NCI-H2196 treated with DMSO at 0.1 percent for 48 hours (cell line): ENCODE measurements at regions not wholly inside any gene's neighbourhood (a gene's known extent, or its start where the extent isn't known, plus 50 kb on each side); places are given as distances from the start of the nearest gene placed in this dataset.
A peak's percentile ranks its signal among the peaks of the same experiment; 100 is the strongest.
"Not testable (repeated sequence)": the region's sequence is repeated elsewhere in the genome, so short reads cannot be mapped to it uniquely, and the experiment has no call there.

Experiments used
- DNase-seq: peaks from one replicate; lab custom pipeline; 2025; ENCODE audit not compliant: unreplicated experiment; lab: John Stamatoyannopoulos, UW

- no peak for DNase-seq
Observed at GRCh38 chr1:72438270-72438669, 155.9 kb upstream of the NEGR1 start.

DNA sequence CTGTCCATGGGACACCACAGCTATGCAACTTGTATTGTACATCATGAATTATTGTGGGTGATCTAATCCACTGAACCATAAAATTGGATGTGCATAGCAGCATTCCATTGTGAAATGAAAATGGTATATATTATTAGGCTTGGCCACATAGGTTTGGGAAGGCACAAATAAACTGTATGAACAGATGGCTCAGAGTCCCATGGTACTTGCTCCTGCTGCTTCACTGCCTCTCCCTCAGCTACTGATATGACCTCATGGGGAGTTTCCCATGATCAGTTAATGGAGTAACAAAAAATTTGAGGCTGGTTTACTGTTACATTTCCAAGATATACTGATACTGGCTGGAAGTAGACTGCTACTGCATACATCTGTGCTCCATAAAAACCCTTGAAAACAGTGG is 152.7 kb upstream of the NEGR1 start:
- no peak for DNase-seq

DNA sequence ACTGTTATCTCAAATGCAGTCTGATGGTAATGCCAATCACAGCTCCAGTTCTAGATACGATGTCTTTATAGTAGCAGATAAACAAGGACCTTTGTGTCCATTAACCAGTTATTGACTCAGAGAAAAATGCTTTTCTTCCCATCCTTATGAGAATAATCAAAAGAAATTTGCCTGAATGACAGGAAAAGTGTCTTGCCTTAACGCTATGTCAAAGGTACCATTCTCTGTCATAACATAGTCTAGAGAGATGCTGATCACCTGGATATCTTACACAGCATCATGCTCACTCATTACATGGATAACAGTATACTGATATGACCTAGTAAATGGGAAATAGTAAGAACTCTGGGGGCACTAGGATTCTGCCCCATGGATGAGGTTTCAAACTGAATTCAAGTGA is 151.7 kb upstream of the NEGR1 start:
- DNase-seq: no peak

- DNase-seq: no peak
Observed at GRCh38 chr1:72433591-72433990, 151.3 kb upstream of the NEGR1 start.

DNA sequence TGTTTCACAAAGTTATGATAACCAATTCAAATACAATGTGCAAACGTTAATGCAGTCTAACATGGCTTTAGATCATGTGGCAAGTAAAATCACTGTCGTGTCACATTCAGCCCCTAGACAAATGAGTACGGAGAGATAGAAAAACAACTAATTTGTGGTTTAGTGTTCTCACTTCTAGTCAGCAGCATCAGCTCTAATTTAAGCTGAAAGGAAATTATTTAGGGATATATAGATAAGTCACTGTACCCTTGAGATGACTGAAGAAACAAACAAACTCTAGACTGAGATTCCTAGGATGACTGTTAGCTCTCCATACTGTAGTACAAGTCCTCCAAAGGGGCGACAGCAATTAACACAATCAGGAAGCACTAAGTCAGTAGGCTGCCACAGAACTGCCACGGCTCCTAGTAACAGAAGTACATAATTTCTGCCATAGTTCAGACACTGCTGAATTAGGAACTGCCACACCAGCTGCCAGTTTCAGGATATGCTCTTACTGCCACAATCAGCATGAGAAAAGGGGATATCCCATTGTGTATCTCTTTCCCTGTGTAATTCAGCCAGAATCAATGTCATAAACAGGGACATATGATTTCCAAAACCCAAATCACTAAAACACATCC is 150.4 kb upstream of the NEGR1 start:
- DNase-seq: no peak

DNA sequence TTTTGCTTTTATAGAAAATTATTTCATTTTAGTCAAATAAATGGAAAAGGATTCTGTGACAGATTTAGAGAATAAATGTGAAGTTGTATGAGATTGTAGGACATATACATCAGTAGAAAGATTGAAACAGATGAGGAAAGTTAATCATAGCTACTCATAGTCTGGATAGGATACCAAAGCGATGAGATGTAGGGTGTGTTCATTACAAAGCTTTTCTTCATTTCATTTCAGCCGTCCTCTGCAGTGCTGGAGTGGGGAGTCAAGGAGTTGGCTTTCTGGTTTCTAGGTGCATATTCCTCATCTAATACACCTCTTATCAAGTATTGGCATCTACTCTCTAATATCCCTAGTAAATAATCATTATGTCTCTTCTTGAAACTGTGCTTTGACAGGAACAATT is 149.5 kb upstream of the NEGR1 start:
- no peak for DNase-seq

- not testable (repeated sequence) for DNase-seq
Observed at GRCh38 chr1:72428276-72428675, 145.9 kb upstream of the NEGR1 start.

- DNase-seq: no peak
Observed at GRCh38 chr1:72419229-72419628, 136.9 kb upstream of the NEGR1 start.

DNA sequence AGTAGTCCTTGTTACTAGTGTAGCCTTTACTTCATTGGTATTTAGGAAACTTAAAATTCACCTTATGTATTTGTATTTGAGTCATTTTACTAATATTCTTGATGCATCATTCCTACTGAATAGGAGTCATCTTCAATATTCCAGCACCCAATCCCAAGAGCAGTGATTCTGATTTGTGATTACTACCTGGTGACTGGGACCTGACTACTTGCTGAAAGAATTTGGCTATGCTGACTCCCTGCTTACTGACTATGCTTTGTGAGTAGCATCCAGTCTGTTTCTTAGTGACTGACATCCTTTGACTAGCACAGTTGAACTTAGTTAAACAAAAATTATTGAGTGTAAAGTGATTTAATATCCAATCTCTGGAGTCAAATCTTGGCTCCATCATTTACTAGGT is 129.9 kb upstream of the NEGR1 start:
- no peak for DNase-seq

DNA sequence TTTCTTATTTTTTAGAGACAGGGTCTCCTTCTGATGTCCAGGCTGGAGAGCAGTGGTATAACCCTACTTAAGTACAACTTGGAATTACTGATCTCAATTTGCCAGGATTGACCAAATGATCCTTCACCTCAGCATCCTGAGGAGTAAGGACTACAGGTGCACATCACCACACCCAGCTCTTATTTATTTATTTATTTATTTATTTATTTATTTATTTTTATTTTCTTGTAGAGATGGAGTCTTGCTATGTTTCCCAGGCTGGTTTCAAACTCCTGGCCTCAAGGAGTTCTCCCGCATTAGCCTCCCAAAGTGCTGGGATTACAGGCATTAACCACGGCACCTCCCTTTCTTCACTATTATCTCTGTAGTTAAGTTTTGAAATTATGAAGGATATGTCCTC is 117.5 kb upstream of the NEGR1 start:
- DNase-seq: no peak

DNA sequence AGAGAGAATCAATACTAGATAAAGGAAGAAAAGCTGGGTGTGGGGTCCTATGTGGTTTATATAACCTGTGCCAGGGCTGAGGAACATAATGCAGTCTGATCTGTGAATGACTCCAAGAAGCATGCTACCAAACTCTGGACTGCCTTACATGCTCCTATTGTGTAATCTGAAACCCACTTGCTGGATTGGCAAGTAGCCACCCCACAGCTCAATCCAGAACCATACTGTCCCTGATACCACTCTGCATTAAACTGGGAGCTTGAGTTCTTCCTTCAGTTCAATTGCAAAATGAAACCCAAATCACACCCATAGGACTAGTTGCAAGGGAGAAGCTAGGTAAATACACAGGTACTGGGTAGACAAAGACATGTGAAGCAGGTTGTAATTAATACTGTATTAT is 115.4 kb upstream of the NEGR1 start:
- peak; percentile 31 for DNase-seq

DNA sequence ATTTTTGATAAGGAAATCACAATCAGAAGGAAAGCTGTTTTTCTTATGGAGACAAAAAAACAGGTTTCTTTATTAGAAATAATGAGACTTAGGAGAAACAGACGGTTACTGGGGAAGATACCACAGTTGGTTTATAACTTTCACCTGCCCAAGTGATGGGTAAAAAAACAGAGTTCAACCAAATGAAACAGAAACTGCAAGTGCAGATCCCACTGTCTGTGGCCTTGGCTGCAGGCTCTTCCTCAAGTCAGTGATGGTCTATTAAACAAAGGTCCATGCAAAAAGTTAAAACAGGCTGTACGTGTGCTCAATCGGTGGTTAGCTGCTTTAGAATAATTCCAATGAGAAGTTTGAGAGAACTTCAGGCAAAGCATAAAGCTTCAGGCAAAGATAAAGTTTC is 112.1 kb upstream of the NEGR1 start:
- no peak for DNase-seq

- DNase-seq: no peak
Observed at GRCh38 chr1:72379072-72379471, 96.7 kb upstream of the NEGR1 start.

GRCh38 chr1:72375226-72375625 is 92.9 kb upstream of the NEGR1 start:
- no peak for DNase-seq

DNA sequence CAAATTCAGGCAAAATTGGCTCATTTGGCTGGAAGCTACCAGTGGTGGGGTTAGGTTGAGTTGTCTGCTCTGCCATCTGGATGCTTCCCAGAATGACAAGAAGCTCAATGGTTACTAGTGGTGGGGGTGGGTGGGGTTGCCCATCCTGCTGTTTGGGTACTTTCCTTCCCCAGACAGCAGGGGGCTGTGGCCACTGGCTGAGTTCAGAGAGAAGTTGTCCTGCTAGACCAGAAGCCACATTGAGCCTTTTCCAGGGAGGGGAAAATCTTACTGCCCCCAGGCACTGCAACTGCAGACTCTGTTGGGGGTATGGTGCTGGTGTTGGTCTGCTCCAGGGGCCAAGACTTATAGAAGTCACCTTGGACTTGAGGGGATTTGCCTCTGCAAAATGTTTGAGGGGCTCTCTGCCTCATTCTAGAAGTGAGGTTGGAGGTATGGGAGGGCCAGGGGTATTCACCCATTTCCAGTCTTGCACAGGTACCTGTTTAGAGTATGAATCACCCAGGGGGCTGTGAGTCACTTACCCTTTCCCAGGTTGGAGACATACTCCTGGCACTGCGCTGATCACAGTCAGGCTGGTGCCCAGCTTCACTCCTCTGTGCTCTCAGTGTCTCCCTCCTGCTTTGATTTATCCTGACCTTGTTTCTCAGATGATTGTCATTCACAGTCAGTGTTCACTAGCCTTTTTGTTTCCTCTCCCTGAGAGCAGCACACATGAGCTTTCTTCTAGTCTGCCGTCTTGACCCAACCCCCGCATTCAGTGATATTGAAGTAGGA is 89.1 kb upstream of the NEGR1 start:
- DNase-seq: no peak

DNA sequence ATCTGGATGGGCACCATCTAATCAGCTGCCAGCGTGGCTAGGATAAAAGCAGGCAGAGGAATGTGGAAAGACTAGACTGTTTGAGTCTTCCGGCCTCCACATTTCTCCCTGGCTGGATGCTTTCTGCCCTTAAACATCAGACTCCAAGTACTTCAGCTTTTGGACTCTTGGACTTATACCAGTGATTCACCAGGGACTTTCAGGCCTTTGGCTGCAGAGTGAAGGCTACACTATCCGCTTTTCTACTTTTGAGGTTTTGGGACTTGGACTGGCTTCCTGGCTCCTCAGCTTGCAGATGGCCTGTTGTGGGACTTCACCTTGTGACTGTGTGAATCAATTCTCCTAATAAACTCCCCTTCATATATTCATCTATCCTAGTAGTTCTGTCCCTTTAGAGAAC is 88.5 kb upstream of the NEGR1 start:
- not testable (repeated sequence) for DNase-seq

DNA sequence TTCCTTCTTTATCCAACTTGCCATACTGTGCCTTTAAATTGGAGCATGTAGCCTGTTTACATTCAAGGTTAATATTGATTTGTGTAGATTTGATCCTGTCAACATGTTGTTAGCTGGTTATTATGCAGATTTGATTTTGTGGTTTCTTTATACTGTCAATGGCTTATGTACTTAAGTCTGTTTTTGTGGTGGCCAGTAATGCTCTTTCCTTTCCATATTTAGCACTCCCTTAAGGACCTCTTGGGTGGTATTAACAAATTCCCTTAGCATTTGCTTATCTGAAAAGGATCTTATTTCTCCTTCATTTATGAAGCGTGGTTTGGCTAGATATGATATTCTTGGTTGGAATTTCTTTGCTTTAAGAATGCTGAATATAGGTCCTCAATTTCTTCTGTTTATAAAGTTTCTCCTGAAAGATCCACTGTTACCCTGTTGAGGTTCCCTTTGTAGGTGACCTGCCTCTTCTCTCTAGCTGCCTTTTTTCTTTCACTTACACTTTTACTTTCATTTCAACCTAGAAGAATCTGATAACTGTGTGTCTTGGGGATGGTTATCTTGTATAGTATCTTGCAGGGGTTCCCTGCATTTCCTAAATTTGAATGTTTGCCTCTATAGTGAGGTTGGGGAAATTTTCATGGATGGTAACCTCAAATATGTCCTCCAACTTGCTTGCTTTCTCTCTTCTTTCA is 86.9 kb upstream of the NEGR1 start:
- DNase-seq: no peak

GRCh38 chr1:72366466-72366865 is 84.1 kb upstream of the NEGR1 start:
- DNase-seq: peak; percentile 19

- no peak for DNase-seq
Observed at GRCh38 chr1:72365693-72366092, 83.4 kb upstream of the NEGR1 start.

GRCh38 chr1:72362538-72362937 is 80.2 kb upstream of the NEGR1 start:
- no peak for DNase-seq

DNA sequence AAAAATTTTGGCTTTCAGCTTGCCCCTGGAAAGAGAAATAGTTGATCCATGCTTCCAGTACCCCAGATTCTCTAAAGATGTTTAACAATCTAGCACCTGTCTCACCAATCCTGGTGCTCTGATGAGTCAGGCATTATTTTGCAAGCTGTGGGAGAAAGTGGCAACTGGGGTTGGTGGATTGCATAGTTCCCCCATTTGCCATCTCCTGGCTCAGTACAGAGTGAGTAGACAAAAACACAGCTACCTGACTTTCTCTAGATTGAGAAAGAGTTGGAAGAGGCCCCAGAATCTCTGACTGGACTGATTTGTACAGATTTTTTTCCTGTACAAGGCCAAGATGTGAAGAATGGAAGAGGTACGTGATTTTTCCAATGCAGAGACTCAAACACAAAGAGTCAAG is 75.1 kb upstream of the NEGR1 start:
- no peak for DNase-seq

- no peak for DNase-seq
Observed at GRCh38 chr1:72355899-72356298, 73.6 kb upstream of the NEGR1 start.
